ENCODE measurements at regions not wholly inside any gene's neighbourhood (a gene's known extent, or its start where the extent isn't known, plus 50 kb on each side); places are given as distances from the start of the nearest gene placed in this dataset.
"Not testable (repeated sequence)": the region's sequence is repeated elsewhere in the genome, so short reads cannot be mapped to it uniquely, and the experiment has no call there.

GRCh38 chr1:228884615-228885566 is 149.6 kb downstream of the RHOU start:
- Histone ChIP-seq H3K4me1 (ENCODE audit: insufficient read depth, insufficient read length) (peaks cover 6% of the 10 kb centered on the region), H3K4me3 (ENCODE audit: insufficient read length, low read depth) (no peak overlapping the region)

GRCh38 chr1:228885845-228886244 is 150.6 kb downstream of the RHOU start:
- no peak overlapping the region for H3K9ac ChIP-seq (ENCODE audit: insufficient read length, low read depth)
- no peak for DNase-seq (ENCODE audit: low read depth, low spot score)
- no peaks in the 10 kb centered on the region for H3K36me3 ChIP-seq (ENCODE audit: insufficient read depth, insufficient read length, low read length)
- no peak for TF ChIP-seq YY1 (IDR thresholded peaks at IDR 0.05; ENCODE audit: insufficient read depth, insufficient read length)
- no peak for TF ChIP-seq SUZ12 (IDR thresholded peaks at IDR 0.05; ENCODE audit: extremely low read depth, insufficient read depth, insufficient read length)
- TF ChIP-seq ZNF274 (IDR thresholded peaks at IDR 0.05; ENCODE audit: low read depth, low read length) = no peak
- no peak overlapping the region for H3K4me3 ChIP-seq (ENCODE audit: insufficient read length, low read depth)
- H3K27me3 ChIP-seq (ENCODE audit: insufficient read depth, insufficient read length) = no peaks in the 10 kb centered on the region
- H3K4me1 ChIP-seq (ENCODE audit: insufficient read depth, insufficient read length) = peaks cover 5% of the 10 kb centered on the region
- H3K9me3 ChIP-seq (ENCODE audit: insufficient read depth, low read length) = peaks cover 21% of the 10 kb centered on the region

More at GRCh38 chr1:228884615-228885566, 149.6 kb downstream of the RHOU start:
- no peak for TF ChIP-seq ZNF274 (IDR thresholded peaks at IDR 0.05; ENCODE audit: low read depth, low read length)
- no peak for TF ChIP-seq SUZ12 (IDR thresholded peaks at IDR 0.05; ENCODE audit: extremely low read depth, insufficient read depth, insufficient read length)
- no peak for TF ChIP-seq YY1 (IDR thresholded peaks at IDR 0.05; ENCODE audit: insufficient read depth, insufficient read length)
- Histone ChIP-seq H3K27me3 (ENCODE audit: insufficient read depth, insufficient read length) (no peaks in the 10 kb centered on the region), H3K9ac (ENCODE audit: insufficient read length, low read depth) (no peak overlapping the region), H3K9me3 (ENCODE audit: insufficient read depth, low read length) (peaks cover 21% of the 10 kb centered on the region), H3K36me3 (ENCODE audit: insufficient read depth, insufficient read length, low read length) (no peaks in the 10 kb centered on the region)
- no peak for DNase-seq (ENCODE audit: low read depth, low spot score)

GRCh38 chr1:228887101-228887500 is 151.8 kb downstream of the RHOU start:
- H3K4me3 ChIP-seq (ENCODE audit: insufficient read length, low read depth) = no peak overlapping the region
- peaks cover 21% of the 10 kb centered on the region for H3K9me3 ChIP-seq (ENCODE audit: insufficient read depth, low read length)
- no peaks in the 10 kb centered on the region for H3K4me1 ChIP-seq (ENCODE audit: insufficient read depth, insufficient read length)
- no peak overlapping the region for H3K9ac ChIP-seq (ENCODE audit: insufficient read length, low read depth)
- DNase-seq (ENCODE audit: low read depth, low spot score) = no peak
- H3K27me3 ChIP-seq (ENCODE audit: insufficient read depth, insufficient read length) = no peaks in the 10 kb centered on the region
- no peak for TF ChIP-seq YY1 (IDR thresholded peaks at IDR 0.05; ENCODE audit: insufficient read depth, insufficient read length)
- H3K36me3 ChIP-seq (ENCODE audit: insufficient read depth, insufficient read length, low read length) = no peaks in the 10 kb centered on the region

GRCh38 chr1:228887960-228888359 is 152.7 kb downstream of the RHOU start:
- H3K9ac ChIP-seq (ENCODE audit: insufficient read length, low read depth) = no peak overlapping the region
- H3K36me3 ChIP-seq (ENCODE audit: insufficient read depth, insufficient read length, low read length) = no peaks in the 10 kb centered on the region
- H3K27me3 ChIP-seq (ENCODE audit: insufficient read depth, insufficient read length) = no peaks in the 10 kb centered on the region
- TF ChIP-seq ZNF274 (IDR thresholded peaks at IDR 0.05; ENCODE audit: low read depth, low read length) = no peak
- no peak for TF ChIP-seq SUZ12 (IDR thresholded peaks at IDR 0.05; ENCODE audit: extremely low read depth, insufficient read depth, insufficient read length)
- H3K4me1 ChIP-seq (ENCODE audit: insufficient read depth, insufficient read length) = no peaks in the 10 kb centered on the region
- H3K4me3 ChIP-seq (ENCODE audit: insufficient read length, low read depth) = no peak overlapping the region
- H3K9me3 ChIP-seq (ENCODE audit: insufficient read depth, low read length) = peaks cover 21% of the 10 kb centered on the region
- DNase-seq (ENCODE audit: low read depth, low spot score) = no peak

GRCh38 chr1:228889289-228889688 is 154.0 kb downstream of the RHOU start:
- Histone ChIP-seq H3K4me3 (ENCODE audit: insufficient read length, low read depth) (no peak overlapping the region), H3K9ac (ENCODE audit: insufficient read length, low read depth) (no peak overlapping the region), H3K9me3 (ENCODE audit: insufficient read depth, low read length) (peaks cover 9% of the 10 kb centered on the region; the same call in 1 of the 2 replicates), H3K36me3 (ENCODE audit: insufficient read depth, insufficient read length, low read length) (no peaks in the 10 kb centered on the region), H3K27me3 (ENCODE audit: insufficient read depth, insufficient read length) (no peaks in the 10 kb centered on the region), H3K4me1 (ENCODE audit: insufficient read depth, insufficient read length) (no peaks in the 10 kb centered on the region)
- no peak for TF ChIP-seq SUZ12 (IDR thresholded peaks at IDR 0.05; ENCODE audit: extremely low read depth, insufficient read depth, insufficient read length)
- TF ChIP-seq YY1 (IDR thresholded peaks at IDR 0.05; ENCODE audit: insufficient read depth, insufficient read length) = no peak
- no peak for TF ChIP-seq ZNF274 (IDR thresholded peaks at IDR 0.05; ENCODE audit: low read depth, low read length)
- no peak for DNase-seq (ENCODE audit: low read depth, low spot score)

- TF ChIP-seq YY1 (IDR thresholded peaks at IDR 0.05; ENCODE audit: insufficient read depth, insufficient read length) = no peak
- no peak for TF ChIP-seq ZNF274 (IDR thresholded peaks at IDR 0.05; ENCODE audit: low read depth, low read length)
- no peak for TF ChIP-seq SUZ12 (IDR thresholded peaks at IDR 0.05; ENCODE audit: extremely low read depth, insufficient read depth, insufficient read length)
- H3K4me1 ChIP-seq (ENCODE audit: insufficient read depth, insufficient read length) = no peaks in the 10 kb centered on the region
Observed at GRCh38 chr1:228891272-228892034, 156.2 kb downstream of the RHOU start.

GRCh38 chr1:228892200-228892599 is 156.9 kb downstream of the RHOU start:
- not testable (repeated sequence) for H3K27me3 ChIP-seq (ENCODE audit: insufficient read depth, insufficient read length); H3K9me3 ChIP-seq (ENCODE audit: insufficient read depth, low read length); H3K36me3 ChIP-seq (ENCODE audit: insufficient read depth, insufficient read length, low read length); DNase-seq (ENCODE audit: low read depth, low spot score); H3K4me1 ChIP-seq (ENCODE audit: insufficient read depth, insufficient read length); H3K4me3 ChIP-seq (ENCODE audit: insufficient read length, low read depth); H3K9ac ChIP-seq (ENCODE audit: insufficient read length, low read depth)

More at GRCh38 chr1:228891272-228892034, 156.2 kb downstream of the RHOU start:
- Histone ChIP-seq H3K27me3 (ENCODE audit: insufficient read depth, insufficient read length) (no peaks in the 10 kb centered on the region), H3K9me3 (ENCODE audit: insufficient read depth, low read length) (no peaks in the 10 kb centered on the region), H3K4me3 (ENCODE audit: insufficient read length, low read depth) (no peak overlapping the region), H3K36me3 (ENCODE audit: insufficient read depth, insufficient read length, low read length) (no peaks in the 10 kb centered on the region), H3K9ac (ENCODE audit: insufficient read length, low read depth) (no peak overlapping the region)
- no peak for DNase-seq (ENCODE audit: low read depth, low spot score)

All from NT2/D1 (cell line).